ENCODE measurements at regions not wholly inside any gene's neighbourhood (a gene's known extent, or its start where the extent isn't known, plus 50 kb on each side); places are given as distances from the start of the nearest gene placed in this dataset.

- no peak for DNase-seq
These were observed 217.2 kb downstream of the CHRM3 start for GRCh38 chr1:239603530-239603929.

- no peak for DNase-seq
These were observed 220.6 kb downstream of the CHRM3 start for GRCh38 chr1:239606850-239607400.

GRCh38 chr1:239608469-239608868 is 222.1 kb downstream of the CHRM3 start:
- DNase-seq = no peak

- no peak for DNase-seq
These were observed 226.0 kb downstream of the CHRM3 start for GRCh38 chr1:239612379-239612778.

- DNase-seq = no peak
These were observed 230.3 kb downstream of the CHRM3 start for GRCh38 chr1:239616673-239617072.

- no peak for DNase-seq
These were observed 230.9 kb downstream of the CHRM3 start for GRCh38 chr1:239617259-239617658.

GRCh38 chr1:239617731-239618130 is 231.4 kb downstream of the CHRM3 start:
- DNase-seq = no peak

GRCh38 chr1:239619190-239619589 is 232.8 kb downstream of the CHRM3 start:
- DNase-seq = no peak

- DNase-seq = no peak
These were observed 244.4 kb downstream of the CHRM3 start for GRCh38 chr1:239630767-239631166.

GRCh38 chr1:239633432-239633831 is 247.1 kb downstream of the CHRM3 start:
- DNase-seq = no peak

GRCh38 chr1:239635276-239635675 is 248.9 kb downstream of the CHRM3 start:
- DNase-seq = no peak

- DNase-seq = no peak
These were observed 250.0 kb downstream of the CHRM3 start for GRCh38 chr1:239636347-239636746.

GRCh38 chr1:239644604-239645003 is 258.2 kb downstream of the CHRM3 start:
- no peak for DNase-seq

GRCh38 chr1:239647045-239647444 is 260.7 kb downstream of the CHRM3 start:
- DNase-seq = no peak

- DNase-seq = no peak
These were observed 261.7 kb downstream of the CHRM3 start for GRCh38 chr1:239647964-239648632.

- DNase-seq = no peak
These were observed 268.7 kb downstream of the CHRM3 start for GRCh38 chr1:239655023-239655422.

- no peak for DNase-seq
These were observed 270.9 kb downstream of the CHRM3 start for GRCh38 chr1:239657291-239657690.

GRCh38 chr1:239662950-239663349 is 276.6 kb downstream of the CHRM3 start:
- no peak for DNase-seq

GRCh38 chr1:239672256-239672655 is 285.9 kb downstream of the CHRM3 start:
- DNase-seq = no peak

- no peak for DNase-seq
These were observed 289.4 kb downstream of the CHRM3 start for GRCh38 chr1:239675735-239676134.

GRCh38 chr1:239676522-239677273 is 290.3 kb downstream of the CHRM3 start:
- DNase-seq = no peak

GRCh38 chr1:239677362-239677761 is 291.0 kb downstream of the CHRM3 start:
- DNase-seq = no peak

- DNase-seq = no peak
These were observed 291.8 kb downstream of the CHRM3 start for GRCh38 chr1:239678181-239678580.

- no peak for DNase-seq
These were observed 295.7 kb downstream of the CHRM3 start for GRCh38 chr1:239682046-239682445.
